Transverse colon (tissue), 4 donors: ENCODE measurements at regions not wholly inside any gene's neighbourhood (a gene's known extent, or its start where the extent isn't known, plus 50 kb on each side); places are given as distances from the start of the nearest gene placed in this dataset.
A peak's percentile ranks its signal among the peaks of the same experiment; 100 is the strongest.

Experiments used
- EP300 ChIP-seq: sonication (generic); formaldehyde crosslinking; IDR thresholded peaks from one replicate; pipeline ENCODE4 v1.6.1; 2017; ENCODE audit warnings: antibody characterized with exemption, low read depth
- POLR2A ChIP-seq: fragments of 450-650 bp; IDR thresholded peaks from one replicate; pipeline ENCODE4 v1.6.1; 2016; ENCODE audit warnings: antibody characterized with exemption, mild to moderate bottlenecking, moderate library complexity
- POLR2AphosphoS5 ChIP-seq, 3 donors: sonication (generic); formaldehyde crosslinking; IDR thresholded peaks; one replicate each; pipeline ENCODE4 v1.6.1; 2016; ENCODE audit warnings: antibody characterized with exemption in 3 of 3
- TF ChIP-seq, protein P1 (sequence below), 5 experiments: fragments of 200-600 bp in 3 of 5; fragments of 450-650 bp in 2 of 5; sonication (generic) in 3 of 5; IDR thresholded peaks; 1 replicate in 2 of 5; 2 replicates in 3 of 5; pipeline ENCODE4 v1.5.1; 2016 to 2017; ENCODE audit warnings: antibody characterized with exemption in 5 of 5, inconsistent platforms in 3 of 5, mild to moderate bottlenecking in 2 of 5, moderate library complexity in 1 of 5

DNA sequence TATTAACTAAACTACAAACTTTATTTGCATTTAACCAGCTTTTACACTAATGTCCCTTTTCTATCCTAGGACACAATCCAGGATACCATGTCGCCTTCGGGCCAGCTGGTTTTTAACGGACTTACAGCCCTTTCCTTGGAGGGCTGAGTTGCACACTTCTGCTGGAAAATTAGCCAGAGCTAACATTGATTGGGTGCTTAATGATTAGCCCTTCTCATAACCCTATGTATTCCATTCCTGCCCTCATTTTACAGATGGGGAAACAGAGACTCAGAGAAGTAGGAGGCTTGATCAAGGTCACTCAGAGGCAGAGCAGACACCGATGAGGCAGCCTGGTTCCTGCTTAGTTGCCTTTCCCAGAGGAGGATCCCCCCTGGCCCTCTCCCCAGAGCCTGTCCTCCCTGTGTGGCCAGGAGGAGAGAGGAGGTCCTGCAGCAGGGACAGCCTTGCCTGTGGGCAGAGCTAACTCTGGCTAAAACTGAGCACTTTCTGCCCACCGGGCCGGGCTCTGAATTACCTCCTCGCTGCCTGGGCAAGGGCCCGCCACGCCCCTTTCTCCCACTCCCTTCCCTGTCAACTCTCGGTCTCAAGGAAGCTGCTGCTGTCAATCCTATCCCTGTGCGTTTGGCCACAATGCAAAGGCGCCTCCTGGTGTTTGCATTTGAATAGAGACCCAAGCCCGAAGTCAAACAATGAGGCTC lies 59.6 kb upstream of the PAX6 start:
- TF ChIP-seq, protein P1, sequence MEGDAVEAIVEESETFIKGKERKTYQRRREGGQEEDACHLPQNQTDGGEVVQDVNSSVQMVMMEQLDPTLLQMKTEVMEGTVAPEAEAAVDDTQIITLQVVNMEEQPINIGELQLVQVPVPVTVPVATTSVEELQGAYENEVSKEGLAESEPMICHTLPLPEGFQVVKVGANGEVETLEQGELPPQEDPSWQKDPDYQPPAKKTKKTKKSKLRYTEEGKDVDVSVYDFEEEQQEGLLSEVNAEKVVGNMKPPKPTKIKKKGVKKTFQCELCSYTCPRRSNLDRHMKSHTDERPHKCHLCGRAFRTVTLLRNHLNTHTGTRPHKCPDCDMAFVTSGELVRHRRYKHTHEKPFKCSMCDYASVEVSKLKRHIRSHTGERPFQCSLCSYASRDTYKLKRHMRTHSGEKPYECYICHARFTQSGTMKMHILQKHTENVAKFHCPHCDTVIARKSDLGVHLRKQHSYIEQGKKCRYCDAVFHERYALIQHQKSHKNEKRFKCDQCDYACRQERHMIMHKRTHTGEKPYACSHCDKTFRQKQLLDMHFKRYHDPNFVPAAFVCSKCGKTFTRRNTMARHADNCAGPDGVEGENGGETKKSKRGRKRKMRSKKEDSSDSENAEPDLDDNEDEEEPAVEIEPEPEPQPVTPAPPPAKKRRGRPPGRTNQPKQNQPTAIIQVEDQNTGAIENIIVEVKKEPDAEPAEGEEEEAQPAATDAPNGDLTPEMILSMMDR (IDR thresholded peaks at IDR 0.05): peak; percentile 19 to 60 (median 45)
- TF ChIP-seq POLR2AphosphoS5 (IDR thresholded peaks at IDR 0.05) (no peak), POLR2A (no peak), EP300 (no peak)
